H1 (cell line): ENCODE measurements at regions not wholly inside any gene's neighbourhood (a gene's known extent, or its start where the extent isn't known, plus 50 kb on each side); places are given as distances from the start of the nearest gene placed in this dataset.

Experiments
- CTCF ChIA-PET: fragments of 300-600 bp; sonication (Branson Sonifier 250); formaldehyde crosslinking; loops from one replicate; lab custom pipeline; 2021; ENCODE audit not compliant: partially characterized antibody; lab: Charles Lee
- POLR2A ChIA-PET: fragments of 300-600 bp; sonication (Branson Sonifier 250); formaldehyde crosslinking; loops from one replicate; lab custom pipeline; 2021; ENCODE audit warnings: inconsistent platforms; ENCODE audit not compliant: partially characterized antibody; lab: Charles Lee
- DNase-seq, 2 experiments: peaks; one replicate each; pipeline versions ENCODE4 v3.0.0 to v3.0.0-alpha.2; 2010 to 2022; ENCODE audit warnings: low spot score in 2 of 2, low read depth in 1 of 2, mixed read lengths in 1 of 2
- FAIRE-seq: peaks from 2 replicates; lab custom pipeline; 2011; peaks lifted over from hg19 to GRCh38; lab: Jason Lieb, UNC
- H2AFZ ChIP-seq: 2 replicates; pipeline ENCODE4 v1.8.1; 2012; ENCODE audit warnings: low read length, inconsistent platforms
- H2AK5ac ChIP-seq: 2 replicates; pipeline ENCODE4 v1.6.1; 2013; ENCODE audit warnings: low read depth, low read length
- H2BK120ac ChIP-seq: replicated peaks from 2 replicates; pipeline ENCODE3; 2013; ENCODE audit warnings: low read depth, low read length, inconsistent platforms
- H2BK12ac ChIP-seq: 2 replicates; pipeline ENCODE4 v1.6.1; 2013; ENCODE audit warnings: low read depth, low read length
- H2BK15ac ChIP-seq: 2 replicates; pipeline ENCODE4 v1.6.1; 2013; ENCODE audit warnings: low read length
- H2BK20ac ChIP-seq: 2 replicates; pipeline ENCODE4 v1.6.1; 2013; ENCODE audit warnings: low read length
- H2BK5ac ChIP-seq: 2 replicates; pipeline ENCODE4 v1.6.1; 2013; ENCODE audit warnings: low read depth, low read length
- H3K14ac ChIP-seq: 2 replicates; pipeline ENCODE4 v1.6.1; 2013; ENCODE audit warnings: inconsistent platforms; ENCODE audit not compliant: insufficient read length
- H3K18ac ChIP-seq: 2 replicates; pipeline ENCODE4 v1.6.1; 2013; ENCODE audit warnings: low read length; ENCODE audit errors: extremely low read depth
- H3K23ac ChIP-seq: 2 replicates; pipeline ENCODE4 v1.6.1; 2013; ENCODE audit warnings: inconsistent platforms; ENCODE audit not compliant: insufficient read length
- H3K23me2 ChIP-seq: 2 replicates; pipeline ENCODE4 v1.6.1; 2013; ENCODE audit warnings: low read depth, low read length
- H3K27ac ChIP-seq: 2 replicates; pipeline ENCODE4 v1.6.1; 2011; ENCODE audit warnings: low read depth, low read length, inconsistent platforms
- H3K27me3 ChIP-seq, 4 experiments: replicated peaks in 1 of 4; 1 replicate in 1 of 4; 2 replicates in 3 of 4; pipeline versions ENCODE4 v1.6.1 to v1.8.1; 2011 to 2013; ENCODE audit warnings: low read length in 3 of 4, mild to moderate bottlenecking in 3 of 4, inconsistent platforms in 2 of 4, mixed read lengths in 2 of 4, moderate library complexity in 1 of 4; ENCODE audit not compliant: control insufficient read depth in 3 of 4, insufficient read depth in 3 of 4; ENCODE audit errors: extremely low read depth in 1 of 4
- H3K36me3 ChIP-seq, 4 experiments: 2 replicates each; pipeline versions ENCODE4 v1.6.1 to v1.8.1; 2011 to 2013; ENCODE audit warnings: mild to moderate bottlenecking in 4 of 4, low read length in 3 of 4, moderate library complexity in 2 of 4, control low read depth in 1 of 4, inconsistent platforms in 1 of 4; ENCODE audit not compliant: insufficient read depth in 4 of 4, control insufficient read depth in 2 of 4
- H3K4ac ChIP-seq: replicated peaks from 2 replicates; pipeline ENCODE3; 2013; ENCODE audit warnings: low read length, low read depth, mixed read lengths, inconsistent platforms; ENCODE audit not compliant: insufficient read length
- H3K4me1 ChIP-seq, 4 experiments: replicated peaks in 1 of 4; 1 replicate in 1 of 4; 2 replicates in 3 of 4; pipeline versions ENCODE4 v1.6.1 to v1.8.1; 2011 to 2013; ENCODE audit warnings: low read length in 3 of 4, inconsistent platforms in 2 of 4, mixed read lengths in 1 of 4; ENCODE audit not compliant: insufficient read depth in 4 of 4, control insufficient read depth in 3 of 4
- H3K4me2 ChIP-seq, 2 experiments: 2 replicates each; pipeline versions ENCODE4 v1.6.1 to v1.8.1; 2011 to 2013; ENCODE audit warnings: low read depth in 2 of 2, low read length in 2 of 2, control low read depth in 1 of 2, inconsistent platforms in 1 of 2, mild to moderate bottlenecking in 1 of 2; ENCODE audit not compliant: insufficient read depth in 1 of 2
- H3K4me3 ChIP-seq, 4 experiments: fragments of 200-600, 300-600 bp in 1 of 4; sonication (generic), shearing (Covaris generic), sonication (Bioruptor Twin) in 1 of 4; 2 replicates each; pipeline versions ENCODE4 v1.5.1 to v1.8.1; 2011 to 2016; ENCODE audit warnings: low read length in 4 of 4, low read depth in 3 of 4, control low read depth in 2 of 4, inconsistent platforms in 2 of 4, mild to moderate bottlenecking in 2 of 4, mixed read lengths in 1 of 4, moderate library complexity in 1 of 4; ENCODE audit not compliant: insufficient read depth in 2 of 4; ENCODE audit errors: extremely low read depth in 1 of 4
- H3K56ac ChIP-seq: replicated peaks from 2 replicates; pipeline ENCODE3; 2013; ENCODE audit warnings: low read depth, mild to moderate bottlenecking, mixed read lengths, low read length, inconsistent platforms; ENCODE audit not compliant: insufficient read length
- H3K79me1 ChIP-seq: 2 replicates; pipeline ENCODE4 v1.6.1; 2013; ENCODE audit warnings: low read depth, low read length, control low read depth
- H3K79me2 ChIP-seq, 2 experiments: 2 replicates each; pipeline versions ENCODE4 v1.6.1 to v1.8.1; 2012 to 2013; ENCODE audit warnings: low read length in 2 of 2, mild to moderate bottlenecking in 2 of 2, inconsistent platforms in 1 of 2; ENCODE audit not compliant: insufficient read depth in 2 of 2, control insufficient read depth in 1 of 2
- H3K9ac ChIP-seq, 4 experiments: replicated peaks in 1 of 4; 1 replicate in 1 of 4; 2 replicates in 3 of 4; pipeline versions ENCODE4 v1.6.1 to v1.8.1; 2011 to 2013; ENCODE audit warnings: low read depth in 3 of 4, low read length in 3 of 4, control low read depth in 2 of 4, mild to moderate bottlenecking in 2 of 4, moderate library complexity in 2 of 4, inconsistent platforms in 1 of 4; ENCODE audit errors: extremely low read depth in 1 of 4
- H3K9me3 ChIP-seq, 2 experiments: 2 replicates each; pipeline versions ENCODE4 v1.6.1 to v1.8.1; 2012 to 2013; ENCODE audit warnings: mild to moderate bottlenecking in 2 of 2, moderate library complexity in 2 of 2, control low read depth in 1 of 2, inconsistent platforms in 1 of 2, low read depth in 1 of 2, low read length in 1 of 2, mixed read lengths in 1 of 2; ENCODE audit not compliant: insufficient read depth in 2 of 2
- H4K20me1 ChIP-seq, 2 experiments: replicated peaks in 1 of 2; 2 replicates each; pipeline versions ENCODE3 to v1.8.1; 2011 to 2013; ENCODE audit warnings: inconsistent platforms in 2 of 2, low read length in 2 of 2, mild to moderate bottlenecking in 1 of 2; ENCODE audit not compliant: insufficient read depth in 2 of 2, control insufficient read depth in 1 of 2
- H4K5ac ChIP-seq: 2 replicates; pipeline ENCODE4 v1.6.1; 2013; ENCODE audit warnings: low read length, low read depth, mixed read lengths, inconsistent platforms; ENCODE audit not compliant: insufficient read length
- H4K8ac ChIP-seq: 2 replicates; pipeline ENCODE4 v1.8.0; 2013; ENCODE audit warnings: mild to moderate bottlenecking, moderate library complexity, low read length, inconsistent platforms; ENCODE audit not compliant: insufficient read depth; ENCODE audit errors: extremely low read depth
- H4K91ac ChIP-seq: replicated peaks from 2 replicates; pipeline ENCODE3; 2013; ENCODE audit warnings: low read length, mixed read lengths, inconsistent platforms; ENCODE audit not compliant: insufficient read length
- EP300 ChIP-seq, 2 experiments: IDR thresholded peaks; 1 replicate in 1 of 2; 2 replicates in 1 of 2; pipeline ENCODE4 v1.6.1; 2011 to 2012; ENCODE audit warnings: low read depth in 2 of 2, low read length in 2 of 2, mild to moderate bottlenecking in 2 of 2, borderline replicate concordance in 1 of 2, inconsistent platforms in 1 of 2, moderate library complexity in 1 of 2
- PHF8 ChIP-seq: fragments of 200-600 bp; sonication (generic); conservative IDR thresholded peaks from 2 replicates; pipeline ENCODE4 v1.7.1; 2012; ENCODE audit warnings: low read depth, mild to moderate bottlenecking, inconsistent platforms, low read length, moderate library complexity
- WGBS, 2 experiments: shearing (Covaris generic) in 1 of 2; methylation state at CpG; one replicate each; pipeline versions ENCODE4 v1.1.6 to v1.1.7; 2013 to 2015; ENCODE audit warnings: low lambda C conversion rate in 2 of 2, mixed read lengths in 2 of 2, inconsistent platforms in 1 of 2, low coverage in 1 of 2, missing lambda C conversion rate in 1 of 2; ENCODE audit not compliant: insufficient replicate concordance in 2 of 2, insufficient coverage in 1 of 2, insufficient read length in 1 of 2; ENCODE audit errors: extremely low coverage in 1 of 2, missing lambda C conversion rate in 1 of 2; 5-methylcytosine and 5-hydroxymethylcytosine counted together

GRCh38 chr10:8510471-8510870, 456.0 kb downstream of the GATA3 start:
- H4K20me1 ChIP-seq, result no peaks in the 10 kb centered on the region
- no peak for FAIRE-seq
- TF ChIP-seq EP300 (IDR thresholded peaks at IDR 0.05; ENCODE audit: borderline replicate concordance in 1 of 2, low read depth in 2 of 2, low read length in 2 of 2) (no peak), PHF8 (no peak)
- TF ChIP-seq, all 59 proteins: peak for 0
- Histone ChIP-seq H3K4me2 (no peak overlapping the region), H2AK5ac (no peak overlapping the region), H4K8ac (no peak overlapping the region), H2BK5ac (no peak overlapping the region), H2AFZ (no peak overlapping the region), H3K9me3 (no peaks in the 10 kb centered on the region), H3K27me3 (no peaks in the 10 kb centered on the region), H3K9ac (no peak overlapping the region), H3K56ac (no peak overlapping the region), H3K4ac (no peak overlapping the region), H2BK120ac (no peak overlapping the region), H2BK20ac (no peak overlapping the region), H3K79me2 (no peaks in the 10 kb centered on the region), H3K23me2 (no peaks in the 10 kb centered on the region; the same call in 1 of the 2 replicates), H3K23ac (no peak overlapping the region), H3K4me1 (peaks cover 0 to 9% (median 0%) of the 10 kb centered on the region in 4 experiments; a peak in 2 of 7 replicates), H3K79me1 (no peaks in the 10 kb centered on the region), H3K36me3 (no peaks in the 10 kb centered on the region), H3K14ac (no peak overlapping the region), H3K4me3 (no peak overlapping the region), H2BK12ac (no peak overlapping the region), H3K27ac (no peak overlapping the region), H3K18ac (no peak overlapping the region), H4K5ac (no peak overlapping the region), H2BK15ac (no peak overlapping the region), H4K91ac (no peak overlapping the region)
- DNase-seq, result no peak
- WGBS, 2 experiments, result 84% methylated on average over 1 of the region's 1 CpG; no CpG with 5 or more reads in 1 of the 2 experiments
- ChIA-PET CTCF (interaction anchor here (0.8 to 1.7 kb wide), 3 partner anchors 10 to 64 kb away, joined by 3 to 5 read pairs (median 3); no protein-coding TSS in a partner anchor), POLR2A (interaction anchor here (0.8 kb wide), 1 partner anchor 421 kb away, joined by 4 read pairs; no protein-coding TSS in a partner anchor)
